ENCODE measurements at regions not wholly inside any gene's neighbourhood (a gene's known extent, or its start where the extent isn't known, plus 50 kb on each side); places are given as distances from the start of the nearest gene placed in this dataset.

DNA sequence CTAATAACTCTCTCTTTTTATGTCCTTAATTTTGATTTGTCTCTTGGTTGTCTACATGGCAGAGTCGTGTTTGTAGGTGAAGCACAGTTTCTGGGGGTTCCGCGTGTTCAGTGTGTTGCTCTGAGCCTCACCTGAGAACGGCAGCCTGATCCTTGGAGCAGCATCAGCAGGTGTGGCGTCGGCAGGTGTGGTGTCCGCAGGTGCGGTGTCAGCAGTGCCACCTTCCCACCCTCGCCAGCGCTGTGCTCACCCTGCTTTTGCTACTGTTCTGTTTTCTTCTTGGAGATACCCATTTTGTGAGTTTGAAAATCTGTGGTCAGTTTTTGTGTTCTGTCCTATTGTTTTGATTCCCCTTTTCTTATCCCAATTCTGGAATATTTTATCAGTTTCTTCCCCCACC is 406.6 kb downstream of the GLRX3 start:
- no peak for DNase-seq

DNA sequence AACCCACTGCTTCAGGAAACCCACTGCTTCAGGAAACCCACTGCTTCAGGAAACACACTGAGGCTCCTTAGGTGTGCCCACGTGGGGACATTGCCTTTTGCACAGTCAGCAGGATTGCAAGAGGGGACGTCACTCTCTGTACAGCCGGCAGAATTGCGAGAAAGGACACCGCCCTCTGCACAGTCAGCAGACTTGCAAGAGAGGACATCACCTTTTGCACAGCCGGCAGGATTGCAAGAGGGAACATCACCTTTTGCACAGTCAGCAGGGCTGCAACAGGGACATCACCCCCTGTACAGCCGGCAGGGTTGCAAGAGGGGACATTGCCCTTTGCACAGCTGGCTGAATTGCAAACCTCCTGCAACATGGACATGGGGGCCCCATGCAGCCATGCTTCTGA is 407.6 kb downstream of the GLRX3 start:
- no peak for DNase-seq

DNA sequence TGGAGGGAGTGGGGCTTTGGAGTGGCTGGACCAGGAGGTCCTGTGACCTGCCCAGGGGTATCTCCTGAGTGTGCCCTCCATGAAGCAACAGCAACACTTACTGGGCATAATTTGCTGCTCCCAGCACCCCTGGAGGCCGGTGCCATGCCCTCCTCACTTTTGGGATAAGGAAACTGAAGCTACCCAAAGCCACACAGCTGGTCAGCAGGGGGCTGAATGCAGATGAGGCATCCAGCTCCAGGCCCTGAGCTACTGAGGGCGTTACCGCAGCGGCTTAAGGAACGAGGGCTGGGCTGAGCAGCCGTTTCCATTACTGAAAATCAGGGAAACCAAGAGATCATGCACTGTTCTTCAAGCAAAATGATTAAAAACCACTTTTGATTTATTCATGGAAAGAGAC is 408.9 kb downstream of the GLRX3 start:
- DNase-seq = no peak

DNA sequence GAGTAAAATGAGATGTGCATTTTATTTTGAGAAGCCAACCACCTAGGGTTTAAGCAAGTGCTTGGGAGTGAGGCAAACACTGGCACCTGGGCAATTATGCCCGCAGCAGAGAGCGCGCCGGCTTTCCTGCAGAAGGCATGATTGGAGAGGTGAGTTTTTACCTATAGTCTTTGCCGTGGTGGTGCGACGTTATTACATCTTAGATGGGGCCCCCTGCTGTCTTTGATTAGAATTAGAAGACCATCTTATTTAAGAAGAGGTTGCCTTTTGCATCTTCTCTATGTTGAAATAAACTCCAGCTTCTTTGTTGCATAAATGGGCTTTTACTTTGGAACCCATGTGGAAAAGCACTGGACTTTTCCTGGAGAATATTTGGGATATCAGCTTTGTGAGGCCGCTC is 409.5 kb downstream of the GLRX3 start:
- no peak for DNase-seq

DNA sequence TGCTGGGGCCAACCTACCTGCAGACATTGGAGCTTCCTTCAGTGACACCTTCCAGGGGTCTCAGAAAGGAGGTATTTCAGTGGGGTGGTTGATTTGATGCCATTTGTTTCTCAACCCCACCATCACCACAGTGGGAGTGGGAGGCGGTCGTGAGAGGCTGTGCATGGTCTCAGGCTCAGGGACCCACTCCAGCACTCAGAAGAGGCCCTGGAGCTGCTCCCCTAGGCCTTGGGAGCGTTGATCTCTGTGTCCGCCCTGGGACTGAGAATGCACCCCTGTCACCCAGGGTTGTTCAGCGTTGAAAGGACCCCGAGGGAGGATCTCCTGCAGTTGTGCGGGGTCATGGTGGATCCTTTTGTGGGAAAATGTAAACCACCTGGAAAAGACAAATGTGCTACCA is 410.6 kb downstream of the GLRX3 start:
- DNase-seq = no peak

DNA sequence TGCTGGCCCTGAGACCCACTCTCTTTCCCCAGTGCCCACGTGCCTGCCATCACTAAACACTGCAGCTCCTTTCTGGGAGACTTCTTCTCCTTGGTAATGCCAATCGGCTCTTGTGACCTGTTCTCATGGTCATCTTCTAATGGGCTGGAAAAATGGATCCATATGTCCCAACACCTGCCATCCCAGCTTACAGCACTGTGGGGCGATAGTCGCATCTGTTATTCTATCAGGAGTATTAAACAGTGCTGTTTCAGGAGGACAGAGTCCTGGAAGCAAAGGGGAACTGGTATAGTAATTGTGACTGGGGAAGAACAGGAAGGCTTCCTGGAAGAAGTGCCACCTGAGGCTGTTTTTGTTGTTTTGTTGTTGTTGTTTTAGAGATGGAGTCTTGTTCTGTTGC is 411.2 kb downstream of the GLRX3 start:
- DNase-seq = no peak

DNA sequence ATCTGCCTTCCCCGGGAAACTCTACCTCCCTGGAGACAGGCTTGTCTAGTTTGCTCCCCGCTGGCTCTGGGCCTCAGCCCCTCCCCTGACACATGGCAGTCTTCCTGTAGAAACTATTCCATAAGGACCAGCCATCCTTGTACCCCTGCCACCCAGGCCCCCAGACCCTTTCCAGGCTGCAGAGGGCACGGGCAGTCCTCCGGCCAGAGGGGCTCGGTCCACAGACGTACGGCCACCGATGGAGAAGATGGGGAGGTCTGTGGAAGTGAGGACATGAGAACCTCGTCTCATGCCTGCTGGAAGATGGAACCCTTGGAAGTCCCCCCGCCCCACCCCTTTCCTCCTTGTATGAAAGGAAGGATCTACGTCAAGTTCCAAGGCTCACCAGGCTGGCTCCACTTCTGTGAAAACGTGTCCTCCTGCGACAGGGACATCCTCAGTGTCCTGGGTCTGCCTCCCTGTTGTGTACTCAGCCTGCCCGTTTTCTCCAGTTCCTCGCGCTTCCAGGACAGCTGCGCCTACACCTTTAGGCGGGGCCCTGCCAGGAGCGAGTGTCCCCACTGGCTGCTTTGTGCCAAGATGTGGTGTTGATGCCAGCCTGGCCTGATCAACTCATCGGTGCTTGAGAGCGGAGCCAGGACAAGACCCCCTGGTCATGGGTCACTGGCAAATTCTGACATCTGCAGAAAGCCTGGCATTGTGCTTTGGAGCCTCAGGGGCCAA is 414.9 kb downstream of the GLRX3 start:
- no peak for DNase-seq

DNA sequence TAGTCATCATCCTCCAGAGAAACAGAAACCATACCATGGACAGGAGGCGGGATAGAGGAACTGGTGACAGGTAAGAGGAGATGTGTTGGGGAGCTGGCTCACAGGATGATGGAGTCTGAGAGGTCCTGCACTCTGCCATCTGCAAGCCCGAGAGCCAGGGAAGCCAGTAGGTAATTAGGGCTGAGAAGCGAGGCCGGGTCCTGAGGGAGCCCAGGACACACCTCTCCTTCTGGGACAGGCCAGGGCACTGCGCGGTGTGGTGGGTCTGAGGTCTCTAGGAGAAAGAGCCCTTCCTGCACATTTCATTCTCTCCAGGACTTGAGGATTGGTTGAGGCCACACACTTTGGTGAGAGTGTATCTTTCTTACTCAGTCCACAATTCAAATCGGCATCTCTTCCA is 415.5 kb downstream of the GLRX3 start:
- no peak for DNase-seq

DNA sequence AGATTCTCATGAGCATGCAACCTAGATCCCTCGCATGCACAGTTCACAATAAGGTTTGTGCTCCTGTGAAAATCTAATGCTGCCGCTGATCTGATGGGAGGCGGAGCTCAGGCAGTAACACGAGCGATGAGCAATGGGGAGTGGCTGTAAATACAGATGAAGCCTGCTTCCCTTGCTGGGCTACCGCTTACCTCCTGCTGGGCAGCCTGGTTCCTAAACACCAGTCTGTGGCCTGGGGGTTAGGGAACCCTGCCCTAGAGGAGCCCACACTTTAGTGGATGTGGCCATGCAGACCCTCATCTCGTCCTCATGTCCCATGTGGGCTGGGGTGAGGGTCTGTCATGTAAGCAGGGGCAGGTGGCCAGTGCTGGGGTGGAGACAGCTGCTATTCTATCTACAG is 417.6 kb downstream of the GLRX3 start:
- no peak for DNase-seq

DNA sequence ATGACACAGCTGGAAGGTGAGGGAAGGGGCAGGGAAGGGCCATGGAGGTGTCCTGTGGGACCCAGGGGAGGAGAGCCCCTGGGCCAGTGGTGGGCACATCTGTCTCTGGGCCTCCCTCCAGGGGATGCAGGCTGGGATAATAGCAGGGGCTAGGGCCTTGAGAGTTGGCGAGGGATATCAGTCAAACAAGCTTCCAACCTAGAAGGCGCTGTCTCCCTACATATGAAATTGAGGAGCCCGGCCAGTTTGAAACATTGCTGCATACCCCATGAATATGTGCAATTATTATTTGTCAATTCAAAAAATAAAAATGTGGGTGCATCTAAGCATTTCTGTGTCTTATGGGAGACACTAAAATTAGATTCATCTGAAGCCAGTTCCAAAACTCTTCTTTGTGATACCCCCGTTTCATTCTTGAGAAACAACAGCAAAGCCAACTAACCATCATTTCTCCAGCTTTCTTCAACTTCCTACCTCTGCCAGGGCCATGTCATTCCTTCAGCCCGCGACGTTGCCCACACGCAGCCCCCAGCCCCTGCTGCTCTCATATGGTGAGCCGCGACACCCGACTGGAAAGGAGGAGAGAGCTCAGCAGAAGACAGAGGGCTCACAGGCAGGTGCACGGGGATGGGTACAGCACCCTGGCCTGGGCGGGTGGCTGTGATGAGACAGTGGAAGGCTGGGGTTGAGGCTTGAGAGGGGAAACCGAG is 418.7 kb downstream of the GLRX3 start:
- DNase-seq = no peak

DNA sequence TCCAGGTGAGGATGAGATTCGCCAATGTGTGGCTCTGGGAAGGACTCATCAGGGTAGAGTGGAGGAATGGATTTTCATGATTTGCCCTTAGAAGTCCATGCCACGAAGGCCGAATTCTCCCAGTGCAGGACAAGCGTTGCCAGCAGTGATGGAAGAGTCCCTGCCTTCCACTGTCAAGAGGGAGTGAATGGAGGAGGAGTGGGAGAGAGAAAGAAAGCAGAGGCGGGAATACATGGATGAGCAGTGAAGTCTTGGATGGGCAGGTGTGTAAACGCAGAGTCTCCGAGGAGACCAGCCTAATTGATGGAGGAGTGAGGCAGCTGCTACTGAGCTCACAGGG is 419.2 kb downstream of the GLRX3 start:
- DNase-seq = no peak

DNA sequence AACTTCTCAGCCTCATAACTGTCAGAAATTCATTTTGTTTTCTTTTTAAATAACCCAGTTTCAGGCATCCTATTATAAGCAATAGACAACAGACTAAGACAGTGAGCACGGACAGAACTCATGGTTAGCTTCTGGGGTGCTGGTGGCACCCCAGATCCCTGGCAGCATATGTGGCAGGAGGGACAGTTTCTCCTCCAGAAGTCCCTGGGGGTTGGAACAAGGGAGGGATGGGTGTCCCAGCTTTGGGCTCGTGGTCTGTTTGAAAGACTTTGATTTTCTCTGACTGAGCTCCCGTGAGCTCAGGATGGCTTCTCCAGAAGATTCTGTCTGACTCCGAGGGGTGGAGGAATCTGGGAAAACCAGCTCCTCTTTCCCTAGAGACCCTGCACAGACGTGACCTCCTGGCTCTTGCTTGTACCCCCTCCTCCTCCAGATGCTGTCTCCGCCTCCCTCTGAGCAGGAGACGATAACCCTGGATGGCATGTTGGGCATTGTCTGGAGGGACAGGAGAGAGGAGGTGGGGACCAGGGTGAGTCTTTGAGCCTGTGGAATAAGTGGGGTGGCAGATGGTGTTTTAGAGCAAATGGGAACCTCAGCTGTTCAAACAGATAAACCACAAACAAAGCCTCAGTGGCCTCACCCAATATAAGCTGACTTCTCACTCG is 421.1 kb downstream of the GLRX3 start:
- DNase-seq = no peak

DNA sequence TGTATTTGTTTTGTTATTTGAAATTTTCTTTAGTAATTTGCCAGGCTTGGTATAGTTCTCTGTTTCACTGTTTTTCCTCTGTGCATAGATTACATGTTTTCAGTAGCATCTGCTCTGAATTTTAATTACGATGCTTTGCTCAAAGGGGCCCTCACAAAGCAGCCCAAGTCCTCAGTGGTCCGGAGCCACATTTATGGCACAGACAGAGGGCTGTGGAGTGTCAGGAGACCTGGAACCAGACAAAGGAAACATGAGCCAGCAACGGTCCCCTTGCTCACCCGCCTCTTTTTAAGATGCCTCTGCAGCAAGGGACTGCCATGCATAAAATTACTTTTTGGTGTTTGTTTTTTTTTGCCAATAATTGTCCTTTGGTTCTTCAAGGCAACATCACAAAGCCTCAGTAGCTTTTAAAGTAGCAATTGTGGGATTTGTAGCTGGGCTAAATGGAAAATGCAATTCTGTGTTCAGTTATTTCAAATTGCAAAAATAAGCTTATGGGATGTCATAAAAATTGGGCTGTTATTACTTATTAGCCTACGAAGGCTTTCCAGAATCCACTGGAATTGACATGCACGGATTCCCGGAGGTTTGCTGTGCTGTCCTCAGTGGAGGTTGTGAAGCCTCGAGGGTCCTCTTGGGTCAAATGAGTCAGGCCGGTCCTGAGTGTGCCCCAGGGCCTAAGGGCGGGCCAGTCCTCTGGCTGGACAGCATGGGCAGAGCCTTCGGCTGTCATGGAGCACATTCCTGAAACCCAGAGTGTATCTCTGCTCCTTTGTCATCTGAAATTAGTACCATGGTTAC is 422.8 kb downstream of the GLRX3 start:
- DNase-seq = no peak

DNA sequence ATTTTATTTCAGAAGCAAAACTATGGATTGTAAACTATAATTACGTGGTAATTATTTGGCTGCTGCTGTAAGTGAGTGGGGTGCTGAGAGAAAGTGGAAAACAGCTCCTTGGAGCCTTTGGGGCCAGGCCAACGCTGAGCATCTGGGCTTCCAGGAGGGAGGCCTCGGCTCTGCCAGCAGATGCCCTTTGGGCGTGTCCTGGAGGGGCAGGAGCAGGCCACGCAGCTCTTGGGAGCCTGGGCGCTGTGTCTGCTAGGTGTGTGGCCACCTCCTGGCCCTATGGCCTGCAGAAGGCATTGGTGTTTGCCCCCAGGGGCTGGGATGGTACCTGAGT is 423.3 kb downstream of the GLRX3 start:
- no peak for DNase-seq

DNA sequence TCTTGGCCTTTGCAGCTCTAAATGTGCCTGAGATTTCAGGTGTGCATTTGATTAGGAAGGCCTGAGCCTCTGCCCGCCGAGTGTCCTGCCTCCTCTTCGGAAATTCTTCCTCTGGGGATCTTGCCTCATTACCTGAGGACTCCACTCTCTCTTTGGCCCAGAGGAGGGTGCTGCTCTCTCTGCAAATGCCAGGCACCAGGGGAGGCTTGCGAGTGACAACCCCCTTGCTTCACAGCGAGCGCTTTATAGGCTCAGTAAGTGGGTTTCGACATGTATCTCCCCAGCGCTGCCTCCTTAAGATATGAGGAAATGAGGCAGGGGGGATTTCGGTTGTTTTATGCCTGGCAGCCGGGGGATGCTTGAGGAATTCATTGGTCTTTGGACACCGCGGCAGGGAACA is 423.9 kb downstream of the GLRX3 start:
- DNase-seq = no peak

DNA sequence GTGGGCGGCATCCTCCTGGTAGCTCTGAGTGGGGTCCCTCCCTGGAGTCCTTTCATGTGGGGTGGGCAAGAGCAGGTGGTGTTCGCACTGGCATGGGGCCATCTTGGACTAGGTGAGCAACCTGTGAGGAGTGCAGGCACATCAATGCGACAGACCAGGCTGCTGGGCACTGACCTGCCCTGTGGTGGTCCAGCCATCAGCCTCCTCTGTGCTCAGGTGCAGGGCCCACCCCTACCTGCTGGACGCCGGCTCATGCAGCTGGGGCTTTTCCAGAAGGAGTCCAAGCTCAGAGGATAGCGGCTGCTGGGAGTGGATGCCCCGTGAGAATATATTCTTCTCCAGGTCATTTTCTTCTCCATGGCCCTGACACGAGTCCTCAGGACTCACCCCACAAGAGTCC is 424.4 kb downstream of the GLRX3 start:
- no peak for DNase-seq

DNA sequence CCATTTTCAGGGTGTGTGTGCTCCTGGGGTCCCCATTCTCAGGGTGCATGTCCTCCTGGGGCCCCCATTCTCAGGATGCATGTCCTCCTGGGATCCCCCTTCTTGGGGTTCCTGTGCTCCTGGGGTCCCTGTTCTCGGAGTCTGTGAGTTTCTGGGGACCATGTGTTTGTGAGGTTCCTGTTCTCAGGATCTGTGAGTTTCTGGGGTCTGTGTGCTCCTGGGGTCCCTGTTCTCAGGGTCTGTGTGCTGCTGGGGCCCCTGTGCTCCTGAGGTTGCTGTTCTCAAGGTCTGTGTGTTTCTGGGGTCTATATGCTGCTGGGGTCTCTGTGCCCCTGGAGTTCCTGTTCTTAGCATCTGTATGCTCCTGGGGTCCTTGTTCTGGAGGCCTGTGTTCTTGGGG is 425.5 kb downstream of the GLRX3 start:
- DNase-seq = no peak

DNA sequence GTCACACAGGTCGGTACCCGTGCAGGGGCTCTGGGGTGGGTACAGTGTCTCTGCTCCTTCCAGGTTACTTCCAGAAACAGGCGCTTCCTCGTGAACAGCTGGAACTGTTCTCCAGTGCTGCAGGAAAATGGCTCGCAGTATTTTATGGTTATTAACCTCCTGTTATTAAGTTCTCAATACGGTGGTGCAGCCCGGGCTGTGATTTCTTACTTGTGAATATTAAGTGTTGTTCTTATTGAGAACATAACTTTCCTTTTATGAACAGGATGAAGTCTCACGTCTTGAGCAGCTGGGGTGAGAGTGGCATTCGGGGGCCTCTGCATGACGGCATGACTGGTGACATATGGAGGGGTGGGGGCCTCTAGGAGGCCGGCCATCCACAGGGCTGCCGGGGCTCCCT is 430.8 kb downstream of the GLRX3 start:
- DNase-seq = no peak

DNA sequence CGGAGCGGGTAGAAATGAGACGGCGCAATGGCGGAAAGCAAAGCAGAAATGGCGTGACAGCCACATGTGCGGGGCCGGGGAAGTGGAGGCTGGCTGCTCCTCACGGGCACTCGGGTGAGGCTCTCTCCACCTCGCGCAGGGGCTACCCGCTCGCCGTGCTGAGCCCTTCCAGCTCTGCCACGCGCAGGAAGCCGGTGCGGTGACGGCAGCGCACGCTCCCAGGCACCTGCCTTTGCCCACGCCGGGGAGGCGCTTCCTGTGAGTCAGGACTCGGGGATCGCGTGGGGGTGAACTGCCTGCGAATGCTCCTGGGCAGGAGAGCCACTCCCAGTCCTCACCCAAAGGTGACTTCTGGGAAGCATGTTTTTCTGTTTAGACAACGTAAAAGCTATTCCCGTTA is 431.2 kb downstream of the GLRX3 start:
- DNase-seq = no peak

DNA sequence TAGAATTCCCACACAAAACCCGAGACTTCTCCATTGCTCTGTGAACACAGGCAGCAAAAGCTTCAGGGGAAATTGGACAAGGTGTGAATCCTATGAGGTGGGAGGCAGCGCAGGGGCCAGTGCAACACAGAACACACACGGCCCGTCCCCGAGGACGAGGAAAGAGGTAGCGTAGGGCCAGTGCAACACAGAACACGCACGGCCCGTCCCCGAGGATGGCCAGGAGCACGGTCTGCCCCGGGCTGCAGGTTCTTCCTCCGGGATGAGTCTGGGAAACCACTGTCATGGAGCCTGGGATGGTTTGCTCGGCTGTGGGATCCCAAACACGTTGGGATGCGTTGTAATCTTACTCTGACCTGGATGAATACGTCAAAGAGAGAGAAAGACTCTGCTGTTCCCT is 432.1 kb downstream of the GLRX3 start:
- no peak for DNase-seq

DNA sequence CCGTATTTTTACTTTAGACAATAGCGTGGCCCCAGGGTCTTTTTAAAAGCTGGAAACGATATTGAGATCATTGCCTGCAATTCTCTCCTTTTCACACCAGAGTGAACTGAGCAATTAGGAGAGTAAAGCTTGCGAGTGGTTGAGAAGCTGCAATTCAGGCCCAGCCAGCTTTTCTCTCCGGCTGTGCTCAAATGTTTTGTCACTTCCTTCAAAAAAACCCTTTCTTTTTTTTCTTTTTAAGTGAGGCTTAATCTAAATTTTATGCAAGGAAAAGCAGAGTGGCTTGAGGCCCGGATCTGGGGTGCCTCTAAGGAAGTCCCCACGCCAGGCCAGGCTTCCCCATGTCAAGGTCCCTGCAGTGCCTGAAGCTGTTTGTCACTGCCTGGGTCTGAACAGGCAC is 433.9 kb downstream of the GLRX3 start:
- no peak for DNase-seq

DNA sequence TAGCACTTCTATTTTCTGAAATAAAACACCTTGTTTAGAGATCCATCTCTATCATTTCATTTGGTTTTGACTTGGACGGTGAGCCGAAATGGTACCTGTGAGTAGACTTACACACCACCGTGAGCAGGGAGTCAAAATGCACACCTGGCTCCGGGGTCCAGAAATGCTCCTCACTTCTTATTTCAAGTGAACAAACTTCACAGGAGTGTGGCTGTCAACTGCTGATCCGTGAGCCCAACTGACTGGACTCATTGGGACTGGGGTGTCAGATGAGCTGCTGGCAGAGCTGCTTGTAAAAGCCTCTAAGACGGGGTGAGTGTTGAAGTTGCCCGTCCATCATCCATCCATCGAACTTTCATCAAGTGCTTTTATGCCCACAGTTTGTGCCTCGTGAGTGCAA is 435.5 kb downstream of the GLRX3 start:
- DNase-seq = no peak

DNA sequence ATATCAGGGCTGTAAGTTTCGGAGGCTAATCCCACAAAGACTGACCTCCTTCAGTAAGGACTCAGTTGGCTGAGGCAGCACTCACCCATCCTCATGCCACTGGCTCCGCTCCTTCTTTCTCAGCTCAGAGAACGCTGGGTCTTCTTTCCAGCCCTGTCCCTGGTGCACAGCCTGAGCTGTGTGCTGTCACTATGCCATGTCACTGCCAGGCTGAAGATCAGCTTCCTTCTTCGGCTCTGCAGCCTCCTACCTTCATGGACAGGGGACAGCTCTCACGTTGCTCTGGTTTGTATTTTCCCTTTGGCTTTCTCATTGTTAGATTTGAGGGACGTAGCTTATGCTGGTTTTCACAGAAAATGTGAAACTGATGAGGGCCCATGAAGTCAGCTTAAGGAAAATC is 437.3 kb downstream of the GLRX3 start:
- no peak for DNase-seq

DNA sequence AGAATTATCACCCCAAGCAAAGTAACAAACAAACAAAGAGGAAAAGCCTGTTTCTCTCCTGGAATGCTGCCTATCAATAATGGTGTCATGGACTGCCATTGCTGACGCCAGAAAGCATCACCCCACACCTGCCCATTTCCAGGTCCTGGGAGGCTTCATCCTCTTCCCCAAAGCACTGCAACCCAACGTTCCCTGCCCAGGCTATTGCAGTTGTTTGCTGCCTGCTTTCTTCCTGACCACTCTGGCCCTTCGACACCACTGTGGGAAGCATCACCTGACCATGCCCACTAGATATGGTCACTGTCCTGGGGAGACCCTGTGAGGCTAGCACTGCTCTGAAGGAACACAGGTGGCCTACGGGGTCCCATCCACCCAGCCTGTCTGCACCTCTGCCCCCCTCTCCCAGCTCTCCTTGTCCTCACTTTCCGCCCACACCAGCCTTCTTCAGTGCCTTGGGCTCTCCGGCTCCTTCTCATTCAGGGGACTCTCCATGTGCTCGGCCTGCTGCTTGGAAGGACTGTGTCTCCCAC is 439.6 kb downstream of the GLRX3 start:
- no peak for DNase-seq
